GM12872 (cell line): ENCODE measurements at regions not wholly inside any gene's neighbourhood (a gene's known extent, or its start where the extent isn't known, plus 50 kb on each side); places are given as distances from the start of the nearest gene placed in this dataset.

Experiments used
- CTCF ChIP-seq: IDR thresholded peaks from 3 replicates; pipeline ENCODE4 v1.5.1; 2011; ENCODE audit warnings: low read depth, mild to moderate bottlenecking, low read length, moderate library complexity; ENCODE audit not compliant: insufficient read depth

GRCh38 chr3:88947013-88947412 lies 160.4 kb upstream of the EPHA3 start:
- no peak for TF ChIP-seq CTCF

DNA sequence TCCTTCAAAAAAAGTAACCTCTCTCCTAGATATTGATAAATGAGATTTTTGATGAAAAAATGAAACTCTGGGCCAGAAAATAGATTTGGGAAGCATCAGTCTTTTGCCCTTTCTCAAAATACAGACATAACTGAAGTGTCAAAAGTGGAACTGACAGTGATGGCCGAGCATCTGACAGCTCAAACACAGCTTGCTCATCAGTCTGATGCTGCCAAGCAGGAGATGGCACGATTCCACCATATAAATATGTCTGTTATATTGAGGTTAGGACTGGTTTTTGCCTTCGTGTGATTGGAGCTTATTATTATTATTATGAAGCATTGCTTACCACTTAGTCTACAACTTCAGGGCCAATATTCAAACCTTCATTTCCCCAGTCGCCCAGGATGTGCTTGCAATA lies 152.6 kb upstream of the EPHA3 start:
- no peak for TF ChIP-seq CTCF

- TF ChIP-seq CTCF: no peak
Measured at GRCh38 chr3:88955274-88955673, 152.1 kb upstream of the EPHA3 start.

DNA sequence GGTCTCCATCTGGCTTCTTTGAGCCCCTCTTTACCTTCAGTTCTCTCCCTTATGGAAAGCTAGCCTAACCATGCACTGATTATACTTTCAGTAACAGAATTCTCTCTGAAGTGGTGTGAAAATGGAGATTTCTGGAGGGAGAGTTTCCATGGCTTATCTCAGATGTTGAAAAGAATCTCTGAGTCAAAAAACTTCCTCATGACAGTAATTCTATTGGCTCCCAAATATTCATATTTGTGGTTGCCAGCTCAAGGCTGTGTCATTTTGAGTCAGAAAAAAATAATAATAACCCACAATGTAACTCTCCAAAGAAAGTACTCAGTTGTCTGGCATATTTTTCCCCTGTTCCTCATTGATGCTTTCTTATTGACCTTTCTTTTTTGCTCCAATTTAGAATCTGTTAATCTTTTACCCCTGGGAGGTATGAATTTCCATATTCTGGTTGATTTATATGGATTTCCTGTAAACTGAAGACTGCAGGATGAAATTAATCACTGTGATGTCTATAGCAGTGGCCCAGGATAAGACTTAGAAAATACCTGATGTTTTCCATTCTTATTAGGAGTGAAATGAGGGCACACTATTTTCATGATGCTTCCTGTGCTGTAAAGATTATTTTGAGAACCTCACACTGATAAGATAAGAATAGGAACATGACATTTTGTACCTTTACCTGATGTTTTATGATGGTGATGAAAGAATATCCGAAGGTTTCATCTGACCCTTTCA lies 149.5 kb upstream of the EPHA3 start:
- no peak for TF ChIP-seq CTCF

- no peak for TF ChIP-seq CTCF
Measured at GRCh38 chr3:88960019-88960418, 147.4 kb upstream of the EPHA3 start.

- no peak for TF ChIP-seq CTCF
Measured at GRCh38 chr3:88963003-88963402, 144.4 kb upstream of the EPHA3 start.

DNA sequence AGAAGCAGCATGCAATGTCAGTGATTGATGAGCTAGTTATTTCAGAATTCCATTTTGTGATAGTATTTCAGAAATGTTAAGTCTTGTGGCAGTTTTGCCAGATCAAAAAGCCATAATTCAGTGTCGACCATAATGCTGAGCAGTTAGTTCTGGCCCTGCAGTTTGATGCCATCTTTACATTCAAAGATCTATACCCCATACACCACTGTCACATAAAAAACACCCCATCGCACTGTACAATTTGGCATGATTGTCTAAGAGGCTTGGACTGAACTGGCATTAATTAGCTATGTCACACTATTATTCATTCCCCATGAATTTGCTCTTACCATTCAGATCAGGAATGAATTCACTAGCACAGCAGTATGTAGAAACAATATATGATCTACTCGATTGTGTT lies 127.7 kb upstream of the EPHA3 start:
- no peak for TF ChIP-seq CTCF
